GM23248 (cell line): ENCODE measurements at regions not wholly inside any gene's neighbourhood (a gene's known extent, or its start where the extent isn't known, plus 50 kb on each side); places are given as distances from the start of the nearest gene placed in this dataset.

Source experiments
- EZH2 ChIP-seq: fragments of 200-600 bp; sonication (generic); IDR thresholded peaks from 2 replicates; pipeline ENCODE4 v1.6.1; 2018; ENCODE audit warnings: antibody characterized with exemption, mild to moderate bottlenecking; ENCODE audit not compliant: insufficient read depth, poor library complexity, severe bottlenecking
- EZH2phosphoT487 ChIP-seq: fragments of 200-600 bp; sonication (generic); IDR thresholded peaks from 2 replicates; pipeline ENCODE4 v1.6.1; 2018; ENCODE audit warnings: antibody characterized with exemption, moderate library complexity, mild to moderate bottlenecking, low read depth; ENCODE audit not compliant: insufficient read depth

DNA sequence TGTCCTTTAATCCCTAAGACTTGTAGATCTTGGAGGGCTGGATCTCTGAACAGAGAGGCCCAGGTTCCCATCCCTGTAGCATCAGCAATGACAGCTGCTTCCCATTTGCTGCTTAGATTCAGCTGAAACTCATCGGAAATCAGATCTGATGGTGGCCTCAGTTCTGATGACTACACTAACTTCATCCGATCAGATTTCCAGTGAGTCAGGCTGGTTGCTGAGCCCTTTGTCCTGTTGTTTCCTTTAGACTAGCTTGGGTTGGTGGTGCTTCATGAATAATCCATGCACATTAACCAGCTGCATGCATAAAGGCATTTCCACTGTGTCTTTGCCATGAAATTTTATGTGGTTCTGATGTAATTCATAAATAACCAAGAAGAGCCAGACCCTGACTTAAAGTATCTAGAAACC is 195.2 kb upstream of the TUT7 start:
- TF ChIP-seq EZH2 (no peak), EZH2phosphoT487 (no peak)
